HUES64 (cell line): ENCODE measurements at regions not wholly inside any gene's neighbourhood (a gene's known extent, or its start where the extent isn't known, plus 50 kb on each side); places are given as distances from the start of the nearest gene placed in this dataset.
"Not testable (repeated sequence)": the region's sequence is repeated elsewhere in the genome, so short reads cannot be mapped to it uniquely, and the experiment has no call there.

ENCODE experiments used
- H3K27ac ChIP-seq: 2 replicates; pipeline ENCODE4 v1.7.0; 2013; ENCODE audit warnings: low read depth, low read length, inconsistent platforms
- H3K27me3 ChIP-seq: 2 replicates; pipeline ENCODE4 v1.6.1; 2013; ENCODE audit warnings: mild to moderate bottlenecking, low read length; ENCODE audit not compliant: insufficient read depth
- H3K36me3 ChIP-seq: 2 replicates; pipeline ENCODE4 v1.6.1; 2013; ENCODE audit warnings: mild to moderate bottlenecking, low read length; ENCODE audit not compliant: insufficient read depth
- H3K4me1 ChIP-seq: 2 replicates; pipeline ENCODE4 v1.6.1; 2013; ENCODE audit warnings: mild to moderate bottlenecking, low read length, moderate library complexity; ENCODE audit not compliant: insufficient read depth
- H3K4me3 ChIP-seq: 2 replicates; pipeline ENCODE4 v1.5.1; 2013; ENCODE audit warnings: mild to moderate bottlenecking, low read length, moderate library complexity
- H3K9ac ChIP-seq: 2 replicates; pipeline ENCODE4 v1.6.1; 2013; ENCODE audit warnings: mild to moderate bottlenecking, low read depth, low read length
- H3K9me3 ChIP-seq: 2 replicates; pipeline ENCODE4 v1.6.1; 2013; ENCODE audit warnings: low read depth, low read length; ENCODE audit not compliant: insufficient read depth
- WGBS: fragments of 150-250, 120-280 bp; methylation state at CpG from one replicate; pipeline ENCODE4 v1.1.7; 2013; ENCODE audit warnings: missing lambda C conversion rate; 5-methylcytosine and 5-hydroxymethylcytosine counted together

- WGBS = 97% methylated on average over 2 of the region's 3 CpGs
- Histone ChIP-seq H3K27me3 (no peaks in the 10 kb centered on the region), H3K36me3 (no peaks in the 10 kb centered on the region), H3K27ac (no peak overlapping the region), H3K9ac (no peak overlapping the region), H3K4me1 (no peaks in the 10 kb centered on the region), H3K9me3 (no peaks in the 10 kb centered on the region), H3K4me3 (no peak overlapping the region)
Observed at GRCh38 chr5:152456815-152457443, 51.9 kb upstream of the NMUR2 start.

- no peaks in the 10 kb centered on the region for H3K9me3 ChIP-seq
- no peak overlapping the region for H3K4me3 ChIP-seq
- H3K9ac ChIP-seq = no peak overlapping the region
- WGBS = 90% methylated on average over 4 of the region's 4 CpGs
- no peaks in the 10 kb centered on the region for H3K4me1 ChIP-seq
- no peaks in the 10 kb centered on the region for H3K36me3 ChIP-seq
- H3K27me3 ChIP-seq = no peaks in the 10 kb centered on the region
- no peak overlapping the region for H3K27ac ChIP-seq
Observed at GRCh38 chr5:152462021-152462721, 57.1 kb upstream of the NMUR2 start.

GRCh38 chr5:152464048-152464447, 59.0 kb upstream of the NMUR2 start:
- WGBS = 95% methylated on average over 3 of the region's 4 CpGs
- Histone ChIP-seq H3K9me3 (no peaks in the 10 kb centered on the region), H3K9ac (no peak overlapping the region), H3K4me3 (no peak overlapping the region), H3K36me3 (no peaks in the 10 kb centered on the region), H3K4me1 (no peaks in the 10 kb centered on the region), H3K27me3 (no peaks in the 10 kb centered on the region), H3K27ac (no peak overlapping the region)

- Histone ChIP-seq H3K27me3 (no peaks in the 10 kb centered on the region), H3K9ac (no peak overlapping the region), H3K4me3 (no peak overlapping the region), H3K36me3 (no peaks in the 10 kb centered on the region), H3K9me3 (no peaks in the 10 kb centered on the region), H3K27ac (no peak overlapping the region), H3K4me1 (no peaks in the 10 kb centered on the region)
Observed at GRCh38 chr5:152465140-152465539, 60.1 kb upstream of the NMUR2 start.

- Histone ChIP-seq H3K27me3 (no peaks in the 10 kb centered on the region), H3K4me1 (no peaks in the 10 kb centered on the region)
- 96% methylated on average over 3 of the region's 3 CpGs for WGBS
Observed at GRCh38 chr5:152466085-152466745, 61.1 kb upstream of the NMUR2 start.

GRCh38 chr5:152470167-152470566, 65.1 kb upstream of the NMUR2 start:
- H3K27me3 ChIP-seq = no peaks in the 10 kb centered on the region
- H3K27ac ChIP-seq = no peak overlapping the region
- WGBS = 98% methylated on average over 3 of the region's 3 CpGs
- no peak overlapping the region for H3K4me3 ChIP-seq
- no peaks in the 10 kb centered on the region for H3K36me3 ChIP-seq
- H3K9me3 ChIP-seq = no peaks in the 10 kb centered on the region
- H3K9ac ChIP-seq = no peak overlapping the region
- H3K4me1 ChIP-seq = peaks cover 7% of the 10 kb centered on the region; the same call in 1 of the 2 replicates

More at GRCh38 chr5:152466085-152466745, 61.1 kb upstream of the NMUR2 start:
- Histone ChIP-seq H3K9ac (no peak overlapping the region), H3K27ac (no peak overlapping the region), H3K9me3 (no peaks in the 10 kb centered on the region), H3K36me3 (no peaks in the 10 kb centered on the region), H3K4me3 (no peak overlapping the region)

GRCh38 chr5:152472083-152472482, 67.0 kb upstream of the NMUR2 start:
- Histone ChIP-seq H3K9me3 (no peaks in the 10 kb centered on the region), H3K9ac (no peak overlapping the region), H3K36me3 (no peaks in the 10 kb centered on the region), H3K4me3 (no peak overlapping the region), H3K27ac (no peak overlapping the region), H3K27me3 (no peaks in the 10 kb centered on the region), H3K4me1 (peaks cover 7% of the 10 kb centered on the region; the same call in 1 of the 2 replicates)

GRCh38 chr5:152474961-152475360, 69.9 kb upstream of the NMUR2 start:
- Histone ChIP-seq H3K27ac (no peak overlapping the region), H3K9me3 (no peaks in the 10 kb centered on the region), H3K36me3 (no peaks in the 10 kb centered on the region), H3K4me1 (peaks cover 7% of the 10 kb centered on the region; the same call in 1 of the 2 replicates), H3K4me3 (no peak overlapping the region), H3K9ac (no peak overlapping the region), H3K27me3 (no peaks in the 10 kb centered on the region)
- 95% methylated on average over 1 of the region's 1 CpG for WGBS

GRCh38 chr5:152477536-152477935, 72.5 kb upstream of the NMUR2 start:
- 97% methylated on average over 2 of the region's 2 CpGs for WGBS
- Histone ChIP-seq H3K27me3 (no peaks in the 10 kb centered on the region), H3K9me3 (peaks cover 10% of the 10 kb centered on the region)

GRCh38 chr5:152479866-152480265, 74.8 kb upstream of the NMUR2 start:
- H3K9me3 ChIP-seq, H3K4me3 ChIP-seq, H3K36me3 ChIP-seq, H3K4me1 ChIP-seq, H3K27ac ChIP-seq, H3K9ac ChIP-seq, H3K27me3 ChIP-seq: not testable (repeated sequence)
- WGBS = 94% methylated on average over 35 of the region's 35 CpGs

More at GRCh38 chr5:152477536-152477935, 72.5 kb upstream of the NMUR2 start:
- Histone ChIP-seq H3K27ac (no peak overlapping the region), H3K4me3 (no peak overlapping the region), H3K4me1 (peaks cover 7% of the 10 kb centered on the region; the same call in 1 of the 2 replicates), H3K9ac (no peak overlapping the region), H3K36me3 (no peaks in the 10 kb centered on the region)

GRCh38 chr5:152480677-152481076, 75.6 kb upstream of the NMUR2 start:
- H3K4me1 ChIP-seq, H3K4me3 ChIP-seq: not testable (repeated sequence)
- 97% methylated on average over 12 of the region's 12 CpGs for WGBS

More at GRCh38 chr5:152480677-152481076, 75.6 kb upstream of the NMUR2 start:
- H3K9ac ChIP-seq, H3K27ac ChIP-seq, H3K36me3 ChIP-seq, H3K9me3 ChIP-seq, H3K27me3 ChIP-seq: not testable (repeated sequence)
